Renal cortical epithelial cell (primary cell): ENCODE measurements at regions not wholly inside any gene's neighbourhood (a gene's known extent, or its start where the extent isn't known, plus 50 kb on each side); places are given as distances from the start of the nearest gene placed in this dataset.

Experiments used
- DNase-seq: peaks from one replicate; pipeline ENCODE4 v3.0.0-alpha.2; 2011; ENCODE audit warnings: low read depth

DNA sequence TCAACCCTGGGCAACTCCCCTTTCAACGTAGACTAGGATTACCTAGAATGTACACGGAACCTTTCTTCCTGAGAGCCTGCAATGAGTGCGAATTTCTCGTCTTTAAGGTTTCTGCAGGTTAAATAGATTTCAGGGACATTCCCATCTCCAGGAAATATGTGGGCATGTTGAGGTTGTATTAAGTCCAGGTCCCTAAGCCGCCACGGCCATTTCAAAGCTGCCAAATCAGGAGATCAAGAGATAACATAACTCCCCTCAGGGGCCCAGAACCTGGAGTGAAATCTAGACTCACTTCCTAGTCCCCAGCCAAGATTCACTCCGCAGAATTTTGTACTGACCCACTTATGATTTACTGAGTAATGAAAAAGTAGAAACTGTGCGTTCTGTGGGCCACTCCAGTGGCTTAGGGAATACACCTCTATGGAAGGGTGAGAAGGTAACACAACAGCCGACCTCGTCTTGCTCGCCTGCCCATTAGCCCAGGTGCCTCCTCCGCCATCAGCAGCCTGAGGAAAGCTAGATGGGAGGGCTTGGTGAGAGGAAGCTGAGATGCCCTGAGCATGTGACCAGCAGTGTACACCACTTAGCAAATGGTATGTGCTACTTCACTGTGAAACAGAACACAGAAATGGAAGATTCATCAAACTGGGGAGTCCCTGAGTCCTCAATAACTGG is 98.5 kb upstream of the SOX1 start:
- DNase-seq, result no peak

DNA sequence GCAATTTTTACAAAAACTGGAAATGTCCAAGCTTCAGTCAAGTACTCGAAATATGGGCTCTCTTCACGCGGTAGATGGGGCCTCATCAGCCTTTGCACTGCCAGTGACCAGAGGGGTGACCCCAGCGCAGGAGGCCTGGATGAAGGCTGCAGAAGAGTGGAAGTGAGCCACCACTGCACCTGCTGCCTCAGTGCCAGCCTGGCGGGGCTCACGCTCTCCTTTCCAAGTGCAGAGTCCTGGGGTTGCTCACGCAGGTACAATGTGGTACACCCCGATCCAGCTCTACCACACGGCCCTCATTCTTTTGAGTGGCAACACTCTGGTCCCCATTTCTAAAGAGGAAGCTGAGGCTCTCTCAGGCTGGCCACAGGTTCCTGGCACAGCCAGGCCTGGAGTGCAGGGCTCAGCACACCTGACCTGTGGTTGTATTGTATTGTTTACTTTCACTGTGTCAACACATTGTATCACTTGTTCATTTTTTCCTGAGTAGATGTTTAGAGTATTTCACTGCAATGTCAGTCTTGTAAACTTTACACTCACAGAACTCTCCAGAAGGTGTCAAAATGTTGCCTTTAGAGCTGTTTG is 97.3 kb upstream of the SOX1 start:
- no peak for DNase-seq

DNA sequence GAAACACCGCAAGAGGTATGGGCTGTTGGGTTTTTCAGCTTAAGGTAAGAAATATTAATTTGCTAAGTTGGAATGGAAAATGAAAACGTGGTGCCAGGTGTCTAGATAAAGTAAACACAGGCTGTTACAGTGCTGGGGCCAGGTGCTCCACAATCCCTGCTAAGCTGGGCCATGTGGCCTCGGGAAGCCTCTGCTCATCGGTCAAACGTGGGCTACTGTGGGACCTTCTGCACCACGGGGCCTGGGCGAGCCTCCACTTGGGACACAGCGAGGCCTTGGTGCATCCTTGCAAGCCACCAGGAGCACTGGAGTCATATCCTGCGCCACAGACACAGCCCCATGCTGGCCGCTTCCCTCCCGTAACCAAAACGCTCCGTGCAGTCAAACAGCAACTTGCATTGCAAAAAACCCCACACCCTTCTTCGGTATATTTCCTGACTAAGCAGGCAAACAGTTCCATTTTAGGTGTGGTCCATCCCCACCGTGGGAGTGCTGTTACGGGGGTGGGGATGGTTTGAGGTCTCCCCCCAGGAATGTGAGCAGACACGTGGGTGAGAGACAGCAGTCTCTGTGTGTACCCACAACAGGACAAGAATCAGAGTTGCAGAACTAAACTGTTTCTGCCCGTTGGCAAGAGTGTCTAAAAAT is 96.3 kb upstream of the SOX1 start:
- DNase-seq, result no peak

DNA sequence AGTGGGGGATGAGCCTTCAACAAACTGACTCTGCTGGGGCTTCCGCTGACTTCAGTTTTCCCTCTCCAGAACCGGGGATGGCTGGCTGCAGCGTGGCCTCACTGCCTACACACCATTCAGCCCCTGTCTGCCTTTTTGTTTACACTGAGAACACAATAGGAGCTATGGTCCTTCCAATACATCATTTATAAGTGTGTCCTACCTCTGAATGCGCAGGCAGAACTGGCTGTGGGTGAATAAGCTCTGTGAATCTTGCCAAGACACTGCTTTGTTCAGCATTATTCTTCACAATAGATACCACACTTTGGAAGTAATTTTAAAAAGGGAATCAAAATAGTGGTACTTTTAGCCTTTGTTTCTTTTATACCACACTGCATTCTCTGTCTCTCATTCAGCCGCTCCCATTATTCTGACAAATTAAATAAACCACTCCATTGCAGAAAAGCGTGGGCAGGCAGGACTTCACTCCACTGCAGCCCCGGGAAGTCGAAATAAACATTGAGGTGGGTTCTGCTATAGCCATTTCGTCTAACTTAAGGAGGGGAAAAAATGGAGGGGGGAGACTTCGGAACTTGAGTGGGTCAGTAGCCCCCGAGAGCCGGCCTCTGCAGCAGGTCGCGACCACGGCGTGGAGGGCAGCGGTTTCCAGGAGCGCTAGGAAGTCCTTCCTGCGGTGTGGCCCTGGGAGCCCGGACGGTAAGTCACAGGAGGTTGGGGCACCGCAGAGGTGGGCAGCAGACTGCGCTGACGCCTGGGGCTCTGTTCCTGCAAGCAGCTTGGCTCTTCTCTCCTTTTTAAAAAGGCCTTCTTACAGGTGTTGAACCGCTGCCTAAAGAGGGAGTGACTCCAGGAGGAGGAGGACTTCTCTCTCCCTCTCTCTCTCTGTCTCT is 94.8 kb upstream of the SOX1 start:
- DNase-seq, result no peak

DNA sequence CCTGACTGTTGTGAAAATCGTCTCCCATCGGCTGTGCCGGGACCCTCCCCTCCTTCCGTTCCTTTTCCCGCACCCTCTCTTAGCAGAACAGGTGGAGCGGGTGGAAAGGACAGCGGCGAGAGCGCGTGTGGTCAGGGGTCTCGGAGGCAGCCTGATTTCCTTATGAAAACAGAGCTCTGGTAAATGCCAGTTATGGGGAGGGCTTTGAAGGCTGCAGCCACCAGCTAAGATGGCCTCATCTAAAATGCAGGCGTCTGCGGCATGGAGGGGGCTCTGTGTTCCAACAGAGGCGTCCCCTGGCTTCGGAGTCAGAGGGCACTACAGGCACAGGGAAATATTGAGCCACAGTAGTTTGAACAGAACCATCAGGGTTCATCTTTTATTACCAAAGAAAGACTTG is 93.8 kb upstream of the SOX1 start:
- DNase-seq, result no peak

DNA sequence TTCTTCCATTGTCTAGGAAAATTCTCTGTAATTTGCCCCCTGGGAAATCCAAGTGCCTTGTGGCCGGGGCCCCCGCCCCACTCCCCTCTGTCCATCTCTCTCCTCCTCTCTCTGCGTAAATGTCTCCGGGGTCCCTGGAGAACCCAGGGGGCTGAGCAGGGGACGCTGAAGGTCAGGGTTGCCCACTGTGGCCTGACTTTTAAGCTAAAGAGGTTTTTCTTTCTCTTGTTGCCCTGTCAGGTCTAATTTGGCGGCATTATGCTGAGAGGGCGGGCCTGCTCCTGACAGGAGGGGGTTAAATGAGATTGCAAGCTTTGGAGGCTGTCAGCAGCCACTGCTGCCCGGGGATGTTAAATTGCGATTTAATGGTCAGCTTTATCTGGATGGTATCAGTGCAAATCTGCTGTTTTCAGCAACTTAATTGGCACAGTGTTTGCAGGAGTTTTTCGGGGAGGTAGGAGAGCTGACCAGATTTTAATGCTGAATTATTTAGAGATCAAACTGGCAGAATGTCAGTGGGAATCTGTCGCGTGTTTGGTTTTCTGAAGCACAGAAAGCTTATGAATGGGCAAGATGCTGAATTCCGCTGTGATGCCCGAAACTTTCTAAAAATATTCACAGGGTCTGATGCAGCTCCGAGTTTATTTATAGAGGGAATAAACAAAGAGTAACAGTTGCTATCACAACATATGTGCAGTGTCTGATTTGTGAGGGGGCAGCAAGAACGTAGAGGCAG is 93.2 kb upstream of the SOX1 start:
- no peak for DNase-seq

DNA sequence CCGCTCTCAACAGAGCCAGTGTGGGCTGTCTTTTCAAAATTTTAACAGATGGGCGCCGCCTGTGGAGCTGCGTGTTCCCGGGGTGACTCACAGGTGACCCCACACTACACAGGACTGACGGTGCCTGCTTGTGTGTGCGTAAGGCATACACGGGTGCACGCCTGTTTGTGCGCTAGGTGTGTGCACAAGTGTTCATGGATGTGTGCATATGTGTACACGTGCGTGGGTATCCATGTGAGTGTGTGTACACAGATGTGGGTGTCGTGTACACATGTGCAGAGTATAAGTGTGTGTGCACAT is 92.7 kb upstream of the SOX1 start:
- no peak for DNase-seq

DNA sequence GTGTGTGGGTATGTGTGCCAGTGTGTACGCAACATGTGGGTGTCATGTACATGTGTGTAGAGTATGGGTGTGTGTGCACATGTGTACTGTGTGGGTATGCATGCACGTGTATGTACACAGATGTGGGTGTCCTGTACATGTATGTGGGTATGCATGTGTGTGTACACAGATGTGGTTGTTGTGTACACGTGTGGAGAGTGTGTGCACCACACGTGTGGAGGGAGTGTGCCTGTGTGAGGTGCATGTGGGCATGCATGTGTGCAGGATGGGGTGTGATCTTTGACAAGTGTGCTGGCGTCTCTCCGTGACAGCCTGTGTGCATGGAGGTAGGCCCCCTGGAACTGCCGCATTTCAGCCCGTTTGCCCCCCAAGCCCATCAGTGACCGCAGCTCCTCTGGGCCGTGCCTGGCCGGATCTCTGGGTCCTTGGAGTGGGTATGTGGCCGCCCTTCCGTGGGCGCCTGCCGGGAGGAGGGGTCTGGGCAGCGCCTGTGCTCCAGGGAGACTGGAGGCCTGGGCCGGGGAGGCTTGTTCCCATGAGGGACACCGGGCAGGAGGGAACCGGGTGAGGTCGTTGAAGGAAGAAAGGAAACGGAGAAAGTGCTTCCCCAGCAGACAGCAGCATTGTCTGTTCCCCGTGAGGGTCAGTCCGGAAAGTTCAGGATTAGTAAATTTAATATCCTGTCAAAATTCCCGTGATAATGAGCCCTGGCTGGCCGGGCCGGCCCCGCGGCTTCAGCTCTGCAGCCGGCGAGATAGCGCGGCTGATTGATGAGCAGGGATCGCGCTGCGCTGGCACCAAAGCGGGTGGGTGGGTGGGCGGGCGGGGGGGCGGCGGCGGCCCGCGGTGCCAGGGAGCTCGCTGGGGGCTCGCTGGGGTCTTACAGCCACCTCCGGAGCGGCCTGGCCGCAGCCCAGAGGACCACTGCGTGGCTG is 91.1 kb upstream of the SOX1 start:
- no peak for DNase-seq

DNA sequence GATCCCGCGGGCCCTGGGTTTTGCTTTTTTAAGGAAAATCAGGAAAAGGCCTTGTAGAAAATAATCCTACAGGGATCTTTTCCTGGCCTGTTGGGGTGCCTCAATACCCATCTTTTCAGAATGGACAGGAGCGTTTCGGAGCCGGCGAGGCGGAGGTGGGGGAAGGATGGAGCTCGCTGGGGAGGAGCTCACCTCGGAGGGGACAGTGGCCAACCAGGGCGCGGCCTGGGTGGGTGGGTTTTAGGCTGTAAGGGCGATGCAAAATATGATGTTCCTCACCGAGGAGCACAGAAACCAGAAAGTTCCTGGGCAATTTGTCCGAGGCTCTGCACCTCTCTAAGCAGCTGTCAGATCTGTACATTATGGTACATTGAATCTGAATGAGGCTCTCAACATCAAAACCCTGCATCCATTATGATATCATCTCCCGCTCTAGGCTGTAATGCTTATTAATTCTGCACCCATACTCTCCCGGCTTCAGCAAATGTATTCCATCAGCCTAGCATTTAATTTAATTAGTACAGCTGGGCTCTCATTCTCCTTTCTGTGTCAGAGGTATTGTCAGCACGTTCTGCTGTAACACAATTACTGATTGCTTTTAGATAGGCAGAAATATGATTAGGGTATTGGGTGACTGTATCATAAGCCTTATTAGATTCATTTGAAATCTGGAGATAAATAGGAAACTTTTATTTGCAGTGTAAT is 90.3 kb upstream of the SOX1 start:
- DNase-seq, result no peak

DNA sequence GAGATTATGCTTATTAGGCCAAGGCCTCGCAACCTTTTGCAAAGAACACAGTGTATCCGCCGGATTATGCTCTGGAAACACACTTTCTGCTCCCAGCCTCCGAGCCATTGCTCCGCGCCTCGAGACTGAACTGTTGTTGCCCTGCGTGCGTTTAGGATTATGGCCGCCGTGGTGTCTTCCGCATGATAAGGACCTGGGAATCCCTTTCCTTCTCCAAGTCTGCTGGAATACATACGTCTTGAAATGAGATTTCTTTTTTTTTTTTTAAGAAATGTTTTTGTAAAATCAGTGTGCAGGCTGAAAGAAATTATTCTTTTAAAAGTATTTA is 89.8 kb upstream of the SOX1 start:
- no peak for DNase-seq

DNA sequence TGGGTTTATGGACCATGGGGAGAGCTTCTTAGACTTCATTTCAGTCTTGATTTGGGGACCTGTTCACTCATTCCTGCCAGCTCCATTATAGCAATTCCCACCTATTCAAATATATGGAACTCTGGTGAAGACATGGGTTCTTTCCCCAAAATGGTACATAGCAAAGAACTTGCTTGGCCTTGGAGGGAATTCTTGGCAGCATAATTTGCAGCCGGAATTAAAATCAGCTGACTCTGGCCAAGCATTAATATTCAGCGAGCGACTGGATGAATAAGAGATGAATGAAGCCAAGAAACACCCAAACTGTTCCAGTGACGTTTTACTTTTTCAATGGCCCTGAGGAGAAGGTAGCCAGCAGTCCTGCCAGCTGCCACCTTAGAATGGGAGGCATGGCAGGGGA is 88.4 kb upstream of the SOX1 start:
- DNase-seq, result no peak

DNA sequence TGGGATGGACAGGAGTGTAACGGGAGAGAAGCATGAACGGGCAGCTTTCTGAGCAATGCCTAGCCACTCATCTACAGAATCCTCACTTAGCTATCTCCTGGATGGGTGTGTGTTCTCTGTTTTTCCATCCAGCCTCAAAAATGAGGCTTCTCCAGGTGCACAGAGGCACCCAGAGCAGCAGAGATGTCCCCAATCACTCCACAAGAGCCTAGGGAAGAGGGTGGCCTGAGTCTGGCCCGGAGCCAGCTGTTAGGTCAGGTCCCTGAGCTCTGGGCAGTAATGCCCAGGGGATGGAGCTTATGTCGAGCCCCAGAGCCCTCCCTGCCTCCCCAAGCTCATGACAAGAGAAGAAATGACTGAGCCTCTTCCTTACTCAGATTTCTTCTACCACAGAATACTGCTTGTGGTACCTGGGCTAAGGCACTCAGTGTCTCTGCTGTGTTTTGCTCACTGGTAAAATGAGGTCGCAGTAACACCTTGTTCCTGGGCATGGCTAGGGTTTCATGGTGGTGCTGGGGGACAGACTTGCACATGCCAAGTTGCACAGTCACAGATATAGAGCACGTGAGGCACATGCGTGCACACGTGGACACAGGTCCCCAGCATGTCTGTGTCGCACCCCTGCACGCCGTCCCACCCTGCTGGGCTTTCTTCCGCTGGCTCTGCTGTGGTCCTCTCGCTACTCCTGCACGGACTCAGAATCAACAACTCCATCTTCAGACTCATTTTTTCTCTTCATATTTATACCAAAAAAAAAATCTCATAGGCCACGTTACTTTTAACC is 86.6 kb upstream of the SOX1 start:
- no peak for DNase-seq

DNA sequence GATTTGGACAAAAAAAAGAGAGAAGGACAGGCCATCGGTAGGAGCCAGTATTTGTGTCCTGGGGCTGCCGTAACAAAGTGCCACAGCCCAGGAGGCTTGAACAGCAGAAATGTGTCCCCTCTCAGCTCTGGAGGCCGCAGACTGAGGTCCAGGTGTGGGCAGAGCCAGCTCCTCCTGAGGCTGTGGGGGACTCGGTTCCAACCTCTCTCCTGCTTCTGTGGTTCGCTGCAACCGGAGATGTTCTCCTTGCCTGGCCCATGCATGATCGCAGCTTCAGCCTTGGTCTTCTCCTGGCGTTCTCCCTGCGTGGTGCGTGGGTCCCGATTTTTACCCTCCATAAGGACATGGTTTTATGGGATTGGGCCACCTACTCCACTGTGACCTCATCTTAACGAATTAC is 85.9 kb upstream of the SOX1 start:
- DNase-seq, result no peak

DNA sequence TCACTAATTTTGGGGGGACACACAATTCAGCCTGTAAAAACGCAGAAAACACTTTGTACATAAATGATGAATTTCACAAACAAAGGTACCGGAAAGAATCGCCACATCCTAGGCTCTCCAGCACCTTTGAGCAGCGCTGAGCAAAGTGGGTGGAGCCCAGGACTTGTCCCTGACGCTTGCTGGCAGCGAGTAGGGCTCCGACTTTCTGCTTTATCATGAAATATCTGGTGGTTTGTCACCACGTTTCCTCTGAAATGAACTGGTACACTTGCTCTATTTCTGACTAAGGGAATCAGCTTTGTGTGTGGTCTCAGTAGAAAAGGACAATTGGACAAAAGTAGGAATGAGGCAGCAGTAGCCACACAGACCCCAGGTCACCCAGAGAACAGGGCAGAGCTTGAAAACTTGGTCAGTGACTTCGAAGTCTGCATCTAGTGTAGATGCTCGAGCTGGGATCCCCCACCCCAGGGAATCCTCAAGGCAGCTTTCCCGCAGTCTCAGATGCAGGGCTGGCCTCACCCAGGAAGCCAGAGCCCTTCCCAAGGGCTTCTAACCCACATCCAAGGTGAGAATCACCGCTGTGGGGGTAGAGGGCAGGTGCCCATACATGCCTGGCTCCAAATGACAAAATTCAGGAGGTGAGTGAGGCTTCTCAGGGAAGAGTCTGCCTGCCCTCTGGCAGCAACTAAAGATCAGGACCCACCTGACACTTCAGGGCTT is 85.3 kb upstream of the SOX1 start:
- DNase-seq, result no peak

DNA sequence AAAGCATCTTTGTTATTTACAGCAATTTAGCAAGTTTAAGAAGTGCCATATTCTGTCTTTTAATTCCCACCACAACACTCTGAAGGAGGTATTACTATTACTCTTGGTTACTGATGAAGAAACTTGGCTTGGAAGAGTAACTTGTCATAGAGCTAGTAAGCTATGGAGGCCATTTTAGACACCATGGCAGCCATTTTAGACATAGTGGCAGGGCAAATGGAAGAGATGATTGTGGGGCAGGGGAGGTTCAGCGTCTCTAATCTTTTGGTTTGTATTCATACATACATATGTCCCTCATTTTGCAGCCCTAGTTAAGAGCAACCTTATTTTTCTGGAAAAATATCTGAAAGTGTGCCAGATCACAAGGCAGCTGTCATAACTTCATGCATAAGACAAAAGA is 82.6 kb upstream of the SOX1 start:
- no peak for DNase-seq

DNA sequence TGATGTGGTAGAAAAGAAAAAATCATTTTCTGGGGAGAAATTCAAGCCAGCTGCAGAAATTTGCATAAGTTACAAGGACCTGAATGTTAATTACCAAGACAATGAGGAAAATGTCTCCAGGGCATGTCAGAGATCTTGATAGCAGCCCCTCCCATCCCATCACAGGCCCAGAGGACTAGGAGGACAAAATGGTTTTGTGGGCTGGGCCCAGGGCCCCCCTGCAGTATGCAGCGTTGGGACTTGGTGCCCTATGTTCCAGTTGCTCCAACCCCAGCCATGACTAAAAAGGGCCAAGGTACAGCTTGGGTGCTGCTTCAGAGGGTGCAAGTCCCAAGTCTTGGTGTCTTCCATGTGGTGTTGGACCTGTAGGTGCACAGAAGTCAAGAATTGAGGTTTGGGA is 76.6 kb upstream of the SOX1 start:
- no peak for DNase-seq

DNA sequence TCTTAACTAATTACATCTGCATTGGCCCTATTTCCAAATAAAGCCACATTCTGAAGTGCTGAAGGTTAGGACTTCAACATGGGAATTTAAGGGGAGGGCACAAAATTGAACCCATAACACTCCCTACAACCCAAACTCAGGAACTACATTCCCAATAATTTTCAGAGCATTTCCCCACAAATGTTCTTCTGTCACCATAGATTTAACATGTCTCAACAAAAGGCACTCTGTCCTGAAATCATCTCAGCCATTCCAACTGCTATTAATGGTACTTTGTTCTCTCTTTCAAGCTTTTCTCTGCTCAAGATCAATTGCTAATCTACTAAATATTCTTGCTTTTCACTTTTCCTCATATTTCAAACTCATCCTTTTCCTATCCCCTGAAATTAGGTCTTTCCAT is 74.0 kb upstream of the SOX1 start:
- no peak for DNase-seq

DNA sequence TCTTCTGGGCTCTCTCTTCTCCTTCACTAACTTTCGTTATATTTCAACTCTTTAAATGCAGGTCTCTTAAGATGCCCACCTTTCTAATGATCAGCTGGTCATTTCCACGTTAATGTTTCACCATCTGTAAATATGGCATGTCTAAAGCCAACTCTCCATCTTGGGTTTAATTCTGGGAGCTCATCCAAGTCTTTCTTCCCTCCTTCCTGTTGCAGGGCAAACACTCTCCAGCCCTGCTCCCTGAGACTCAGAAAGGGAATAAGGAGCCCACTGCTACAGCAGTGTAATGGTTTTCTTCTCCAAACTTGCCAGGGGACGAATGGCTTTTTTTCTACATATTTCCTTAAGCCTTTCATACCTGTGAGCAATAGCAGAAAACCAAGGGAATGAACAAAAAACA is 73.3 kb upstream of the SOX1 start:
- DNase-seq, result no peak

DNA sequence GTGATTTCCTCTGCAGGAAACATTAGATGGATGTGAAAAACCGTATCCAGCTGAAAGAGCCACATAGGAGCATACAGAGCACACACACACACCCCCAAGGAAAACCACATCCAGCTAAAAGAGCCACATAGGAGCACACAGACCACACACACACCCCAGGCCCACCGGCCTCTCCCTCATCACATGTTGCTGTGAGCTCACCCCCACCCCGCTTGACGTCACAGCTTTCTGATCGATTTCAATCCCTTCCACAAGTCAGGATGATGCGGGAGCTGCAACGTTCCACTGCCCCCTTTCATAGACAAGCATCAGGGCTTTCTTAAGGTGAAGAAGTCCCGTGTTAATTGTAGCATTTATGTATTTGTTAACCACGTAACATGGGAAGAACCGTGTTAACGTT is 72.4 kb upstream of the SOX1 start:
- no peak for DNase-seq
